Memory B cell (primary cell): ENCODE measurements at regions not wholly inside any gene's neighbourhood (a gene's known extent, or its start where the extent isn't known, plus 50 kb on each side); places are given as distances from the start of the nearest gene placed in this dataset.

Experiments
- ATAC-seq: fragments of 150-1000 bp; cut with Tn5 transposase; 2 replicates; pipeline ENCODE4 v1.10.0; 2021; ENCODE audit warnings: low read depth, mild to moderate bottlenecking, moderate library complexity
- DNase-seq, 2 donors: peaks; one replicate each; pipeline ENCODE4 v3.0.0; 2022; ENCODE audit warnings: low spot score in 2 of 2
- H3K27ac Mint-ChIP-seq: one replicate; pipeline ENCODE4 v1.8.0; 2022; ENCODE audit warnings: mild to moderate bottlenecking, moderate library complexity, mixed read lengths
- H3K27me3 Mint-ChIP-seq: one replicate; pipeline ENCODE4 v1.8.0; 2022; ENCODE audit warnings: mixed read lengths
- H3K36me3 Mint-ChIP-seq: one replicate; pipeline ENCODE4 v1.8.0; 2022; ENCODE audit warnings: mild to moderate bottlenecking, mixed read lengths
- H3K4me1 Mint-ChIP-seq: one replicate; pipeline ENCODE4 v1.8.0; 2022; ENCODE audit warnings: mixed read lengths
- H3K4me3 Mint-ChIP-seq: one replicate; pipeline ENCODE4 v1.8.0; 2022; ENCODE audit warnings: mild to moderate bottlenecking, moderate library complexity, mixed read lengths
- H3K9me3 Mint-ChIP-seq: one replicate; pipeline ENCODE4 v1.8.0; 2022; ENCODE audit warnings: mixed read lengths

DNA sequence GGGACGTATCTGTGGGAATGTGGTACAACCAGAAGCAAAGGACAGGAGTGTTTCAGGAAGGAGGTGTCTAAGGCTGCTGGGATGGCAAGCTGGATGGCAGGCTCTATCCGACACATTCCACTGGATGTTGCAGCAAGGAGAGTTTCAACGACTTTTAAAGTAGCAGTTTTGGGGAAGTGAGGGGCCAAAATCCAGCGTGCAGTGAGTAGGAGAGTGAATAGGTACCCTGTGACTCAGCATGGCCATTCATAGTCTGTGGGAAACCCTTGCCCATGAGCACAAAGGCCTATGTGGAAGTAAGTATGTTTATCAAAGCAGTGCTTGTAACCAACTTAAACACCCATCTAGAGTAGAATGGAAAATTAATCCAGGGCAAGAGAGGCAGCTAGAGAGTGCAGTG, 664.7 kb downstream of the ACTL7B start:
- ATAC-seq (no peak), DNase-seq (no peak)
- Mint-ChIP-seq H3K4me1 (no peaks in the 10 kb centered on the region), H3K27me3 (peaks cover 9% of the 10 kb centered on the region), H3K27ac (no peak overlapping the region), H3K4me3 (no peak overlapping the region), H3K9me3 (no peaks in the 10 kb centered on the region), H3K36me3 (no peaks in the 10 kb centered on the region)

DNA sequence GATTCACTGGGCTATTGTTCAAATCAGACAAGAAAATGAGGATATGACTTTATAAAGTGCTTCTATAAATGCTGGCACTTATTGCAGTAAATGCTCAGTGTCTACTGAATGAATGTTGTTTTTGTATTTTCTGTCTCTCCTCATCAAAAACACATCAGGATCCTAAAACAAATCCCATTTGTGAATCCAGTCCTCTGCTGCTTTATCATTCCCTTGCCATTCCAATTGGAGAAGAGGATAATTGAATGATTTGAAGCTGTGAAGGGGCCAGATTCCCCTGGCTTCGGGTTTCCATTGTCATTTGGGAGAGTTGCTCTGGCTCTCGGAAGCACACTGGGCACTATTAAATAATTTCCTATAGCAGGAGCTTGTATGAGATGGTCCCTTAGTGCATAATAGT, 666.8 kb downstream of the ACTL7B start:
- Mint-ChIP-seq H3K36me3 (no peaks in the 10 kb centered on the region), H3K4me3 (no peak overlapping the region), H3K27me3 (peaks cover 5% of the 10 kb centered on the region), H3K27ac (no peak overlapping the region), H3K4me1 (no peaks in the 10 kb centered on the region), H3K9me3 (no peaks in the 10 kb centered on the region)
- ATAC-seq: no peak
- no peak for DNase-seq

- no peak overlapping the region for H3K27ac Mint-ChIP-seq
Observed at GRCh38 chr9:108188482-108188881, 667.3 kb downstream of the ACTL7B start.

DNA sequence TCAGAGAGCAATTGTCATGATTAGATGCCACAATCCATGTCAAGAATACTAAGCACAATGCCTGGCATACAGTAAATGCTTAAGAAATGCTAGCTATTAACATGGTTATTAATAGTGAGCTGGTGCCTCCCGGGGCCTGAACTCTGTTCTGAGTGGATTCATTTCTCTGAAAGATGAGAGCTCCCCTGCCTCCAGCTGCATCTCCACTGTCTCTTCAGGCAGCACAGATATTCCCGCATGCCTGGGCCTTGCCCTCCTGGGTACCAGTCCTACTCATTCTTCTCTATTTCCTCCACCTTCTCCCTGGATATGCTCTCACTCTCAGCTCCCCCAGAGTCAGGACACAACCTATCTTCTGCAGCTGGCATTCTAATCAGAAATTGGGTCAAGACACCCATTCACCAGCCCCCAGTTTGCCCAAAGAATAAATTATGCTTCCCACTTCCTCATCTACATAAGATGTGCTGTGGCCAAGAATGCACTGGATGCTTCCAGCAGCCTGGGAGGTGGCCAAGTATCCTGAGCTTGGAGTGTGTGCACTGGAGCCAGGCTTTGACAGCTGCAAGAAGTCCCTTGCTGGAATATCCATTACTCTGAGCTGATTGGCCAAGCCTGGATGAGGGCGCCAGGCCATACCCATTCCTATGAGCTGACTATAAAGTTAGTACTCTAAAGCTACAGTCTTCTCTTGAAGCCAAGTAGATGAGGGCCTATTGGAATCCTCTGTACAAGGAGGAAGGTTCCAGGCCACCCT, 669.0 kb downstream of the ACTL7B start:
- DNase-seq (no peak), ATAC-seq (no peak)
- no peaks in the 10 kb centered on the region for H3K36me3 Mint-ChIP-seq

More at GRCh38 chr9:108188482-108188881, 667.3 kb downstream of the ACTL7B start:
- H3K36me3 Mint-ChIP-seq: no peaks in the 10 kb centered on the region
- no peak overlapping the region for H3K4me3 Mint-ChIP-seq
- ATAC-seq: no peak
- H3K4me1 Mint-ChIP-seq: no peaks in the 10 kb centered on the region
- H3K9me3 Mint-ChIP-seq: no peaks in the 10 kb centered on the region
- no peak for DNase-seq
- H3K27me3 Mint-ChIP-seq: peaks cover 2% of the 10 kb centered on the region

GRCh38 chr9:108185613-108186012, 670.2 kb downstream of the ACTL7B start:
- Mint-ChIP-seq H3K27ac (no peak overlapping the region), H3K4me3 (no peak overlapping the region), H3K36me3 (no peaks in the 10 kb centered on the region), H3K27me3 (peaks cover 2% of the 10 kb centered on the region), H3K9me3 (no peaks in the 10 kb centered on the region), H3K4me1 (no peaks in the 10 kb centered on the region)
- ATAC-seq: no peak
- DNase-seq: no peak

More for the DNA sequence above, 669.0 kb downstream of the ACTL7B start:
- no peaks in the 10 kb centered on the region for H3K4me1 Mint-ChIP-seq
- peaks cover 2% of the 10 kb centered on the region for H3K27me3 Mint-ChIP-seq
- no peak overlapping the region for H3K27ac Mint-ChIP-seq
- no peaks in the 10 kb centered on the region for H3K9me3 Mint-ChIP-seq
- no peak overlapping the region for H3K4me3 Mint-ChIP-seq

DNA sequence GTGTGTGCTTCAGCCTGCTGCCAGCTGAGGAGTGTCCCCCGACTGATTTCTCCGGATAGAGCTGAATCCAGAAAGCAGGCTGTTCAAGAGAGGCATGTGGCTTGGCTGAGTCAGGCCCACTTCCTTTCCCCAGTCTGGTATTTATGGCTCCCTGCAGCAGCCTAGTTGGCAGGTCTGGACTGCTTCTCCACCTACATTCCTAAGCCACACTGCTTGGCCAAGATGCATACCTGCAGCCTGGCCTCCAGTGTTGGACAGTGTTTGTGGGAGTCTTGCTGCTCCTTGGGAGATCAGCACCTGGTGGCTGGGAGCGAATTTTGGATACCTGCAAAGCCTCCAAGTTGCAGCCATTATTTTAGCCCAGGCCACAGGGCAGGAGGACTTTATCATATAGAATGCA, 670.8 kb downstream of the ACTL7B start:
- no peak for DNase-seq
- no peaks in the 10 kb centered on the region for H3K9me3 Mint-ChIP-seq
- H3K27me3 Mint-ChIP-seq: peaks cover 4% of the 10 kb centered on the region
- H3K36me3 Mint-ChIP-seq: no peaks in the 10 kb centered on the region
- no peak for ATAC-seq
- no peak overlapping the region for H3K27ac Mint-ChIP-seq
- no peaks in the 10 kb centered on the region for H3K4me1 Mint-ChIP-seq
- H3K4me3 Mint-ChIP-seq: no peak overlapping the region

GRCh38 chr9:108184009-108184408, 671.8 kb downstream of the ACTL7B start:
- DNase-seq: no peak
- Mint-ChIP-seq H3K27ac (no peak overlapping the region), H3K9me3 (no peaks in the 10 kb centered on the region), H3K27me3 (peaks cover 4% of the 10 kb centered on the region), H3K4me3 (no peak overlapping the region), H3K36me3 (no peaks in the 10 kb centered on the region), H3K4me1 (no peaks in the 10 kb centered on the region)
- ATAC-seq: no peak

- Mint-ChIP-seq H3K4me1 (no peaks in the 10 kb centered on the region), H3K36me3 (no peaks in the 10 kb centered on the region), H3K27me3 (peaks cover 2% of the 10 kb centered on the region), H3K9me3 (no peaks in the 10 kb centered on the region), H3K27ac (no peak overlapping the region), H3K4me3 (no peak overlapping the region)
- no peak for DNase-seq
- ATAC-seq: no peak
Observed at GRCh38 chr9:108182950-108183381, 672.8 kb downstream of the ACTL7B start.

- no peak overlapping the region for H3K27ac Mint-ChIP-seq
- no peak overlapping the region for H3K4me3 Mint-ChIP-seq
- H3K4me1 Mint-ChIP-seq: no peaks in the 10 kb centered on the region
- H3K9me3 Mint-ChIP-seq: no peaks in the 10 kb centered on the region
- peaks cover 2% of the 10 kb centered on the region for H3K27me3 Mint-ChIP-seq
- no peaks in the 10 kb centered on the region for H3K36me3 Mint-ChIP-seq
- ATAC-seq (no peak), DNase-seq (no peak)
Observed at GRCh38 chr9:108182270-108182669, 673.5 kb downstream of the ACTL7B start.

DNA sequence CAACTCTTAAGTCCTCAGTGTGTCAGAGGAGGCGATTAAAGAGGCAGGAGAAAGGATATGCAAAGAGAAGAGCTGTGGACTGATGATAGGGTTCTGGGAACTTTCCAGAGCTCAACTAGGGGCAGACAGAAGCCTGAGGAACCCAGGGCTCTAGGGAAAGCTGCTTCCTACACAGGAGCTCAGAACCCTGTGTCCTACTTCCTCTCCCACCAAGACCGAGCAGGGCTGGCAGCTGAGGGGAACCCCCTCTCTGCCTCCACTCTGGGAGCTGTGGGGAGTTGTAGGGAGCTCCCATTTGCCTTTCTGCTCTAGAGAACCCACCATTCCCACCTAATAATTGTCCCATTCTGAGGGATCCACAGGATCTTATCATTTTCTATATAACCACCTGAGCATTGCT, 674.3 kb downstream of the ACTL7B start:
- H3K4me1 Mint-ChIP-seq: no peaks in the 10 kb centered on the region
- ATAC-seq: no peak

GRCh38 chr9:108180541-108180940, 675.2 kb downstream of the ACTL7B start:
- DNase-seq (no peak), ATAC-seq (no peak)
- no peak overlapping the region for H3K27ac Mint-ChIP-seq
- no peaks in the 10 kb centered on the region for H3K9me3 Mint-ChIP-seq
- no peaks in the 10 kb centered on the region for H3K36me3 Mint-ChIP-seq
- H3K4me1 Mint-ChIP-seq: no peaks in the 10 kb centered on the region
- H3K4me3 Mint-ChIP-seq: no peak overlapping the region
- peaks cover 2% of the 10 kb centered on the region for H3K27me3 Mint-ChIP-seq

More for the DNA sequence above, 674.3 kb downstream of the ACTL7B start:
- Mint-ChIP-seq H3K36me3 (no peaks in the 10 kb centered on the region), H3K27me3 (peaks cover 2% of the 10 kb centered on the region), H3K9me3 (no peaks in the 10 kb centered on the region), H3K27ac (no peak overlapping the region), H3K4me3 (no peak overlapping the region)
- no peak for DNase-seq

- peaks cover 2% of the 10 kb centered on the region for H3K27me3 Mint-ChIP-seq
Observed at GRCh38 chr9:108178318-108178717, 677.5 kb downstream of the ACTL7B start.

DNA sequence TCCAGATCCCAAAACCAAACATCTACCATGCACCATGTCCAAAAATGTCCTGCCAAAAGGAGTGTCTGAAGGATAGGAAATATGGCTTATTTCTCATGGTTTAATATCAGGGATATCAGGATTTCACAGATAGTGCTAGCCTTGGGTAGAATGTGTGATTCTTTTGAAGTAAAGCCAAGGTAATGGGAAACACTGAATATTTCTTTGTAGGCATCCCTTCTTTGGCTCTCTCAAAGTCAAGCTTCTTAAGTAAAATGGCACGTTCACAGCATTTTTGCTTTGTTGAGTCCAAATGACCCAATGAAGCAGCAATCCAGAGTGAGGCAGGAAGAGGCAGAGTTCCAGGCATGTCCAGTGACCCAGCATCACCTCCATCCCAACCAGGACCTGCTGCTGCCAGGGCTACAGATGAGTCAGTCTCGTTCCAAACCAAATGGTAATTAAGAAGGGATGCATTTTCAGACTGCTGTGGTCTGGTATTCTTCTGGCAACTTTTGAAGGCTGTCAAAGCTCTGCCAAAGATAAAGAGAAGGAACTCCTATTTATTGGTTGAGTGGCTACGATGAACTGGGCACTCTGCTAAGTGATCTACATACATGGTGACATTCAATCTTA, 678.8 kb upstream of the KLF4 start:
- H3K4me3 Mint-ChIP-seq: no peak overlapping the region
- H3K36me3 Mint-ChIP-seq: no peaks in the 10 kb centered on the region
- H3K27me3 Mint-ChIP-seq: peaks cover 5% of the 10 kb centered on the region
- H3K4me1 Mint-ChIP-seq: no peaks in the 10 kb centered on the region
- ATAC-seq (no peak), DNase-seq (no peak)
- no peak overlapping the region for H3K27ac Mint-ChIP-seq
- H3K9me3 Mint-ChIP-seq: peaks cover 6% of the 10 kb centered on the region

More at GRCh38 chr9:108178318-108178717, 677.5 kb downstream of the ACTL7B start:
- Mint-ChIP-seq H3K4me3 (no peak overlapping the region), H3K36me3 (no peaks in the 10 kb centered on the region), H3K4me1 (no peaks in the 10 kb centered on the region), H3K9me3 (no peaks in the 10 kb centered on the region), H3K27ac (no peak overlapping the region)
- ATAC-seq (no peak), DNase-seq (no peak)

GRCh38 chr9:108167136-108167900, 677.7 kb upstream of the KLF4 start:
- H3K4me1 Mint-ChIP-seq: no peaks in the 10 kb centered on the region
- H3K36me3 Mint-ChIP-seq: no peaks in the 10 kb centered on the region
- H3K27me3 Mint-ChIP-seq: peaks cover 5% of the 10 kb centered on the region
- H3K9me3 Mint-ChIP-seq: peaks cover 5% of the 10 kb centered on the region
- ATAC-seq (no peak), DNase-seq (no peak)
- no peak overlapping the region for H3K4me3 Mint-ChIP-seq
- H3K27ac Mint-ChIP-seq: no peak overlapping the region
